Ammon's horn (tissue), 1 donor: ENCODE measurements at regions not wholly inside any gene's neighbourhood (a gene's known extent, or its start where the extent isn't known, plus 50 kb on each side); places are given as distances from the start of the nearest gene placed in this dataset.
"Not testable (repeated sequence)": the region's sequence is repeated elsewhere in the genome, so short reads cannot be mapped to it uniquely, and the experiment has no call there.

Experiments used
- DNase-seq: peaks from one replicate; pipeline ENCODE4 v3.0.0-alpha.2; 2016; ENCODE audit warnings: low spot score

DNA sequence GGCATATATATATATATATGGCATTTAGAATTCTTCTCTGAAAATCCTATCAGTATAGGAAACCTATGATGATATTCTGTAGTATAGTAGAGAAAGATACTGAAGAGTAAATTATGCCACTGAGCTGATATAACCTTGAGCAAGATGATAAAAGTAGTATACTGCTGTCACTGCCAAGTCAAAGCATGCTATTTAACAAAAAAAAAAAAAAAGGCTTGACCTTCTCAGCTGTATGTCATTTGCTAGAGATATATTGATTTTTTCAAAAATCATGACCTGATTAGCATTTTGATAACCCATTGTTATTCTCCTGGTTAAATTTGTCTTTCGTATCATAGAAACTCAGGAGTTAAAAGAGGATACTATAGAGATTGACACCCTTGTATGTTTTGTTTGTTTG lies 299.4 kb downstream of the ADAMTS20 start:
- no peak for DNase-seq

DNA sequence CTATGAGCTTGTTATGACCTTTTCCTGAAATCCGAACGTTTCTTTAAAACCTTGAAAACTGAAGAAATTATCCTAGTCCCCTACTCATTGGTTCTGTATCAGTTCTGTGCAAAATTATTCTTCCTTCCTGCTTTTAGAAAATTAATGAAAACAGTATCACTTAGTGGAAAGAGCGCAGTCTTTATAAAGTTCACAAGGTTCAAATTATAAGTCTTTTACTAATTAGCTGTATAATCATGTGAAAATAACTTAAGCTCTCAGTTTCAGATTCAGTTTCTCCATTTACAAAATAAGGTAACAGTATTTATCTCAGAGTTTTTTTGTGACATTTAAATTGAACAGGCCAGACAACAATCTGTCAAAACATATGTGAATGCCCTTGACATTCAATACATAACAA lies 306.1 kb downstream of the ADAMTS20 start:
- no peak for DNase-seq

DNA sequence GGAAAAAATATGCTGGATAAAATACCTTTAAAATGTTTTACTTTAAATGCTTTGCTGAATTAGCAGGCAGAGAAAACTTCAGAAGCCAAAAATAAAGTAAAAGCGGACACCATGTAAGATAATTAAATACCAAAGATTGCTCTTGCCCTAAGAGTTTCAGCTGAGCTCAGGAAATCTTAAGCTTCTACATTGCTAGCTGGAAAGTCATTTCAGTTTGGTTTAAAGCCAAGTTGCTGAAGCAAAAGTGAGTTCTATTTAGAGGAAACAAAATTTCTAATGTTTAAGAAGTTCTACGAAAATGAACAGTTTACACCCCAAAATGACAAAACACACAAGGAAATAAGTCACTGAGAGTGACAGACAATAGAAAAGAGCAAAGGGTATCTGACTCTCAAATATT lies 310.0 kb downstream of the ADAMTS20 start:
- DNase-seq = no peak

DNA sequence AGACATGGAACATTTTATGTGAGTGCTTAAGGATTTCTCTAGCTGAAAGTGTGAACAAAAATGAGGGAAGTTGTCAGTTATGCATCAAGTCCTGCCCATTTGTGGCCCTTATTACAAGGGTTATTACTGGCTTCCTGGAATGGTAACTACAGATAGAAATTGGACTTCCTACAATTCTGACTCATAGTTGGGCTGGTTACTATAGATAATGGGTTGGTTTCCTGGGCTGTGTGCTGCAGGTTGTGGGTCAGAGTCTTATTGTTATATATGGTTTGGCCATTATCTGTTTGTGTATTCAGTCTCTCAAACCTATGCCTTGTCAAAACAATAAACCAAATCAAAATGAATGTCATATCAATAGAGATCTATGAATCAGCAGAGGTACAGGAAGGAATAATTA lies 313.7 kb downstream of the ADAMTS20 start:
- DNase-seq = no peak

DNA sequence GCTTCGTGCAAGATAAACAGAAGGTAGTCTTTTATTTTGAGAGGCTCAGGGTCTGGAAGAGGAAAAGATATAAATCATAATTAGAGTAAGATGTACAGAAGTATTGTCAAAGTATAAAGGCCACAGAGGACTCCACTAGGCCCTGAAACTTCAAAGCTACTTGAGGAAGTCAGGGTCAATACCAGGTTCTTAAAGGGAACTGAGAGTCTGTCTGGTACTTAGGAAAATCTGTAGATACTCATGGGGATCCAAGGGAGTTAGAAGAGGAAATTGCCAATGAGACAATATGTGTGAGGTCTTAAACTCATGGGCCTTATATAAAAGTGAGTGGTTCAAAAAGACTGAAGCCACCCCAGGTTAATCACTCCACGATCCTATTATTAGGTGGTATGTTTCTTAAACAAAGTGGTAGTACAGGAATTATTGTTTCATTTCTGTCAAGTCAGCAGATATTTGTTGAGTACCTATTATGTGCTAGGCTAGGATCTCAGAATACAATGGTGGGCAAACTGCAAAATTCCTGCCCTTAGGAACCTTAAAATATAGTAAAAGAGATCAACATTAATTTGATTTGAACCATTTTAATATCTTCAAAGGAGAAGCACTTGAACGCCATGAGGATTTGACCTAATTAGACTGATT lies 314.6 kb downstream of the ADAMTS20 start:
- DNase-seq = no peak

DNA sequence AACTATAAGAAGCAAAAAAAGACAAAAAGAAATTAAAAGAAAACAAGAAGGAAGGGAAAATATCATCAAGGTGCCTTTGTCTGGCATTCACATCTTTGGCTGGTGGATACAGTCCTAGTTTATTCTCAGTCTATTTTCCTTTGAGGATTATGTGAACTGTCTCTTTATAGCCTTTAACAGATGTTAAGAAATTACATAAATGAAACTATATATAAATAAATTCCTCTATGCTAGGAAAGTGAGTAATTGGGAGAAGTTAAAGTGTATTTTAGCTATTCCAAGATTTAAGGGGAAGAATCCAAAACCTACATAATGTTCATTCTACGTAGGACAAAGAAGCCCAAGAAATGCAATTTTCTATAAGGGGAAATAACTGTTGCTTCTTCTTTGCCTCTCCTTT lies 316.3 kb downstream of the ADAMTS20 start:
- DNase-seq = no peak

DNA sequence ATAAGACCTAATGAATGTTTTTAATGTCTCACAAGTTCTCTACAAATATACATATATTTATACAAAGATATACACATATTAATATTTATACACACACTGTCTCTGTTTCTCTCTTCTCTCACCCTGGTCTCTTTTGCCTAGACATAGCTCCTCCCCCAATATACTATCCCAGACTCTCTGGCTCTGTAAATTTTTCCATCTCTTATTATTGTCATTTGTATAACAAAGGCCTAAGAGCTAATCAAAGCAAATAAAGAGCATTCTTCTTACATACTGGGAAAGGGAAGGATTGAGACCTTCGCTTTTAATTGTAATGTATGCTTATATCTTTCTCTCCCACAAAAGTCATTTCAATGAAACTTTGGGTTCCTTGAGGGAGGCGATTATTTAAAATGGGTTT lies 318.1 kb downstream of the ADAMTS20 start:
- no peak for DNase-seq

DNA sequence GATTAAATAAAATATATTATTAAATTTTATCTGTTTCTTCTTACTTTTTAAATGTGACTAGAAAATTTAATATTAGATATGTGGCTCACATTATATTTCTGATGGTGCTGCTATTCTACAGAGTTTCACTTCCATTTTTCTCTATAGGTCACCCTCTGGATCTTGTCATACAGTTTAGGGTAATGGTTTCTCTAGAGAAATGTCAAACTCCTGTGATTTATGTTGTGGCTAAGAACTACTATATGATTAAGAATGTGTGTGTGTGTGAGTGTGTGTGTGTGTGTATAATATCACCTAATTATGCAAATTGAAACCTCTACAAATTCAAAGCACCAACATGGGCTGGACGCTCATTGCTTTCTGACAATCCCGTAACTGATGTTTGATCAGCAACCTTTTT lies 325.9 kb downstream of the ADAMTS20 start:
- DNase-seq = no peak

DNA sequence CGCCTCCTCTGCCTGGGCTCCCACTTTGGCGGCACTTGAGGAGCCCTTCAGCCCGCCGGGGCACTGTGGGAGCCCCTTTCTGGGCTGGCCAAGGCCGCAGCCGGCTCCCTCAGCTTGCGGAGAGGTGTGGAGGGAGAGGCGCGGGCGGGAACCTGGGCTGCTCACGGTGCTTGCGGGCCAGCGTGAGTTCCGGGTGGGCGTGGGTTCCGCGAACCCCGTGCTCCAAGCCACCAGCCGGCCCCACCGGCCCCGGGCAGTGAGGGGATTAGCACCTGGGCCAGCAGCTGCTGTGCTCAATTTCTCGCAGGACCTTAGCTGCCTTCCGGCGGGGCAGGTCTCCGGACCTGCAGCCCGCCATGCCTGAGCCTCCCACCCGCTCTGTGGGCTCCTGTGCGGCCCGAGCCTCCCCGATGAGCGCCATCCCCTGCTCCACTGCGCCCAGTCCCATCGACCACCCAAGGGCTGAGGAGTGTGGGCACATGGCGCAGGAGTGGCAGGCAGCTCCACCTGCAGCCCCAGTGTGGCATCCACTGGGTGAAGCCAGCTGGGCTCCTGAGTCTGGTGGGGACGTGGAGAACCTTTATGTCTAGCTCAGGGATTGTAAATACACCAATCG lies 327.7 kb downstream of the ADAMTS20 start:
- DNase-seq = not testable (repeated sequence)

DNA sequence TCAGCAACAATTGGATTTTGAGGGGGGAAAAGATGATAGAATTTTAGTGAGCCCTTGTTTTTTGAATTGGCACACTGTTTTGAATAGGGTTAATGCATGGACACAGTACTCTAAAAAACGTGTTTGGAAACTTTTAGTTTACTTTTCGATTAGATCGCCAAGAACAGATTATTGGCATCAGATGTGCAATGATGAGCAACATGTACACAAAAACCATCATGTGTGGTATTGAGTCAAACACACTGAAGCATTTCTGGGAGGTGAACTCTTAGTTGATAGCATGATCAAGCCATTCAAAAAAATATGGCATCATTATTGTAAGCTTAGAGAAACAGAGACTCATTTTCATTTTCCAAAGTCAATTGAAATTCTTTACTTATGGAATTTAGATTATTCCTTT lies 329.2 kb downstream of the ADAMTS20 start:
- no peak for DNase-seq

DNA sequence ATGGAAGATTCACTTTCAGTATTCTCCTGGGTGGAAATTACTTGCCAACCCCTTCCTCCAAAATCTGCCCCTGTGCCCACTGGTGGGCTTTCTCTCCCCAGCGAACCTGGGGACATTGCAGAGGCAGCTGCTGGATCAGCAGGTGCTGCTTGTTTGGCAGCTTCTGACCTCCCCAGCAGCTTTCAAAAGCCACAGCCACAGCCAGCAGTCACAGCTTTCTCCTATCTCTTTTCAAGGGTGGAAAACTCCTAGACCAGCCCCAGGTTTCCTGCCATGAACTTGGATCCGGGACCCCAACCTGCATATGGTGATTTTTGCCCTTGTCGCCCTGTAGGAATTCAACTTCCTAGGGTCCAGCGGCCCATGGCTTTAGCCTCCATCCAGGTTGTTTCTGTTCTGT lies 330.8 kb downstream of the ADAMTS20 start:
- DNase-seq = no peak

DNA sequence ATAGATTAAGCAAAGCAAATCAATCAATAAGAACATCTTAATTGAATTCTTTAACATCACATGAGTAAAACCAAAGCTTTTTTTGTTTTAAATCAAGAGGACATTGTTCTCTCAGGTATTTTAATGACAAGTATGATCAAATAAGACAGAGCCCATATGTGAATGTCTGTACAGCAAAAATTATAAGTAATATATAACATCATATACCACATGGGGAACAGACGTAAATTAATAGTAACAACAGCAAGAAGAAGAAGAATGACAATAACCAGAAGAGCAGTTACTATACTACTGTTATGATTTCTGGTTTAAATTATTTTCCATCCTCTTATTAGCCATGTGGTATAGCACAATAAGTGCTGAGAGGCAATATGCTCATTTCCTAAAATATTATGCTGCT lies 335.5 kb downstream of the ADAMTS20 start:
- no peak for DNase-seq

DNA sequence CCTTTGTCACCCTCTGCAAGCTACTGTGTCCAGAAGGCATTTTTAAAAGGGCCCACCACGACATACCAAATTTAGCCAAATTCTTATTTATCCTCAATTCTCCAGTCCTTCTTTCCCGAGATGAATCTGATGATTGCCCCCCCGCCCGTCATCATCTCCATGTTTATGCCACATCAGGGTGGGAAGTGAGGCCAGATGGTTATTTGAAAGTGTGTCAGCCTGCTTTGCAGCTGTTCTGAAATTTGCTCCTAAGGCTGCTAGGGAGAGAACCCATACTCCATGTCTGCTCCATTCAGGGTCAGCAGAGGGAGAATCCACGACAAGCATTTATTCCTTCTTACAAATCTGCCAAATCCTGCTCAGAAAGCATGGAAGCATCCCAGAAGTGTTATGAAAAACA lies 337.8 kb downstream of the ADAMTS20 start:
- no peak for DNase-seq

DNA sequence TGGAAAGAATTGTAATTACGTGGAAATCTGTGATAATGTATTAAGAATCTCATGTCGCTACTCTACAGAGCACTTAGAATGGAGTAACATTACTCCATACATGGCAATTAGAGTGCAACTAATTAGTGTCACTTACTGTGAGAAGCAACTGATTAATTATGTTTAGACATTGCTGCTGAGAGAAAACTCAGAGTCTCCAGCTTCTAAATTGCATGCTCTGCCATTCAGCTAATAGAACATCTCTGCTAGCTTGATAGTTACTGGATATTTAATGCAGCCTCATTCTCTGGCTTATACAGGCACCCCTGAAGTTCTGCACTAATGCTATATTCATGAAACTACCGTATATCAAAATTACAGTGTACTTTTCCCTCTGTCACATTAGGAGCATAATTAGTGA lies 338.4 kb downstream of the ADAMTS20 start:
- no peak for DNase-seq

DNA sequence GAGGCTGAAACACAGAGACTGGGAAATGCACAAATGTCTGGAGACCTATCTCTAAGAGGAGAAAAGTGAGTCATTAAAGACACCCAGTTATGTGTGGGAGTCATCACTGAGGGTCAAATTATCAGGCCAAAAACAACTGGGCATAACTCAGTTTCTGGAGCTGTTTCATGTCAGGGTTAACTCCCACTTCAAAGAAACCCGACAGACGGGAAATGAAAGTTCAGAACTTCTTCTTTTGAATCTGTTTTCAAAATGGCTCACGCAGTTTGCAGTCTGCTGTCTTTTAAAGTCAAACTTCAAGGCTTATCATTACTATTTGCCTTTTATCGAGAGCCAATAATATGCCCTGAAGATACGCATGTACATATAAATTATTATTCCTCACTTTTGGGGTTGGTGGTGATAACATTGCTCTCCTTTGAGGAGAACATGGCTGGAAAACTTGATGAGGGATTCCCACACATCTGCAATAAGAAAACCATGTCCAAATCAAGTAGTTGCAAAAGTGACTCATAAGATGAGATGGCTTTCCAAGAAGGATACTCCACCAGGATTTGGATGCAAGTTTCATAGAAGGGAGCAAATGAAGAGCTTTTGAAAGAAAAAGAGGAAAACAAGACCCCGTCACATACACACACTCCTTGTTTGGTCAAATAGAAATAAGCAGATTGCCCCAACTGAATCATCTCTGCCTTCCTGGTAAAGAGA lies 341.4 kb downstream of the ADAMTS20 start:
- DNase-seq = no peak

DNA sequence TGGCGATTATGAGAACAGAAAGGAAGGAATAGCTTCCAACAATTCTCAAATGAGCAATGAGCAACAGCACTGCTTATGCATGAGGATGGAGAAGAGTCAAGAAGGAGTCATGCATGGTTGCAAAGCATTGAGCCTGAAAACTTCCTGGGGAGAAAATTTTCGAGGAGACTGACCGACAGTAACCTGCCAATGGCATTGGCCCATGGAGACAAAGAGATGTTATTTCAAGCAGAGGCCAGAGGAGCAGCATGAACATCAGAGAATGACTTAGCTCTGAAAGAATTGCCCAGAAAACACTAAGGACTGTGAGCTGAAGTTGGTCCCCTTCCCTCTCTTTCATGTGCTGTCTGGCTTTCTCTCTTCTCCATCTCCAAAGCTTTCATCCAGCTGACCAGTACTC lies 343.4 kb downstream of the ADAMTS20 start:
- DNase-seq = no peak

DNA sequence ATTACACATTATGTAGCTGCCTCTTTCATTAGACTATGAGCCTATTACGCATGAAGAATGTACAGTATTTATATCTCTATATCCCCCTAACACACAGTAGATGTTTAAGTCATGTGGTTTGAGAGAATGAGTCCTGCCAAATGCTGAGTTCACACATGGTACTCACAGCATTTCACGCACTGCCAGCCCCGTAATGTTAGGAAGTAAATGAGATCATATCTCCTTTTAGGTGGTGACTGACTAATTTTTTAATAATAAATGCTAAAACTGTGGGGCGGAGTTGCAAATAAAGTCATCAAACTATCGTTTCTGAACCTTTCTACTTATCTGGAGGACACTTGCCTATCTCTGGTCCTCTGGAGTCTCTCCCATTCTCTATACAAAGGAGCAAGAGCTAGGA lies 343.8 kb downstream of the ADAMTS20 start:
- DNase-seq = no peak

DNA sequence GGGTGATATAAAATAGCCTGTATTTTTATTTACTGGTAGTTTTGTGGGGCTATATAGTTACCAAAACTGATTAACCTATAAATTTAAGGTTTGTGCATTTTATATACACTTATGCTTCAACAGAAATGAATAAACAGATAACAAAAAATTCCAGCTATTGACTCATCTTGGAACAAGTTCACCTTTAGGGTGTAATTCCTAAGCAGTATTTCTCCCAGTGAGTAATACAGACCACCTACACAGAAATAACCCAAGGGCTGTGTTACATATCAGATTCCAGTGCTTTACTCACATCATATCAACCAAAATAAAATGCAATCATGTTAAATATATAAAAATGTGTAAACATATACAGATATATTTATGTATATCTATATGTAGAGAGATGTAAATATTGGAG lies 345.6 kb downstream of the ADAMTS20 start:
- DNase-seq = no peak

DNA sequence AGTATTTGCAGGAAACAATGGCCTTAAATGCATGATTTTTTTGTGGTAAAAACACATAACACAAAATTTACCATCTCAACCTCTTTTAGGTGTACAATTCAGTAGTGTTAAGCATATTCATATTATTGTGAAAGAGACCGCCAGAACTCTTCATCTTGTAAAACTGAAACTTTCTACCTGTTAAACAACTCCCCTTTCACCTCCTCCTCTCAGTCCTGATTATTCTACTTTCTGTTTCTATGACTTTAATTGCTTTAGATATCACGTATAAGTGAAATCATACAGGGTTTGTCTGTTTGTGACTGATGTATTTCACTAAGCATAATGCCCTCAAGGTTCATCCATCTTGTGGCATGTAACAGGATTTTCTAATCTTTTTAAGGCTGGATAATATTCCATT lies 353.4 kb downstream of the ADAMTS20 start:
- DNase-seq = no peak

DNA sequence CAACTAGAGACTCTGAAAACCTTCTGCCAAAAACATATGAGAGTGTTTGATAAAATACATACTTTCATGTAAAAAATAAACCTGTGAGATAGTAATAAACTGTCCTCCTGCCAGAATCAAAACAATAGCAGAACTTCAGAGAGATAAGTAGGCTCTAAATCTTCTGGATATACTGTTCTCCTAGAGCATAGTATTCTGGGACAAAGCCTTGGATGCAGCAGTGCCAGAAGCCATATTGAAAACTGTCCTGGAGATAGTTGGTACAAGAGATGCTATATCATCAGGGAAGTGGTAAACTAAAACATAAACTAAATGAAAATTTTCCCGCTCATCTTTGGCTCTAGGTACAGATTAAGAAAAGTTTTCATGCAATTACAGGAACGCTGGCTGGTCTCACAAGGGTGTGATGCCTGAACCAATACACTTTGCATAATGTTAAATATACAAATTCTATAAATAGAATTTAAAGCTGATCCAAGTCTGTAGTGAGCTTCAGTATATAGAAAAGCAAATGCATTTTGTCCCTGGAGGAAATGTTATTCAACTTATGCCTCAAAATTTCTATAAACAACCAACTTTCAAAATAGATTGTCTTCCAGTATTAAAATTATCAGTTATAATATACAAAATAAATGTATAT lies 355.6 kb downstream of the ADAMTS20 start:
- no peak for DNase-seq

DNA sequence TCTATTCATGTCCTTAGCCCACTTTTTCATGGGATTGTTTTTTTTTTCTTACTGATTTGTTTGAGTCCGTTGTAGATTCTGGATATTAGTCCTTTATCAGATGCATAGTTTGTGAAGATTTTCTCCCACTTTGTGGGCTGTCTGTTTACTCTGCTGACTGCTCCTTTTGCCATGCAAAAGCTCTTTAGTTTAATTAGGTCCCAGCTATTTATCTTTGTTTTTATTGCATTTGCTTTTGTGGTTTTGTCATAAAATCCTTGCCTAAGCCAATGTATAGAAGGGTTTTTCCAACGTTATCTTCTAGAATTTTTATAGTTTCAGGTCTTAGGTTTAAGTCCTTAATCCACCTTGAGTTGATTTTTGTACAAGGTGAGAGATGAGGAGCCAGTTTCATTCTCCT lies 358.9 kb downstream of the ADAMTS20 start:
- DNase-seq = not testable (repeated sequence)

DNA sequence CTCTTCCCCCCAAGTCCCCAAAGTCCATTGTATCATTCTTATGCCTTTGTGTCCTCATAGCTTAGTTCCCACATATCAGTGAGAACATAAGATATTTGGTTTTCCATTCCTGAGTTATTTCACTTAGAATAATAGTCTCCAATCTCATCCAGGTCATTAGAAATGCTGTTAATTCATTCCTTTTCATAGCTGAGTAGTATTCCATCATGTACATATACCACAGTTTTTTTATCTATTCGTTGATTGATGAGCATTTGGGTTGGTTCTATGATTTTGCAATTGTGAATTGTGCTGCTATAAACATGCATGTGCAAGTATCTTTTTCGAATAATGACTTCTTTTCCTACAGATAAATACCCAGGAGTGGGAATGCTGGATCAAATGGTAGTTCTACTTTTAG lies 359.6 kb downstream of the ADAMTS20 start:
- not testable (repeated sequence) for DNase-seq

DNA sequence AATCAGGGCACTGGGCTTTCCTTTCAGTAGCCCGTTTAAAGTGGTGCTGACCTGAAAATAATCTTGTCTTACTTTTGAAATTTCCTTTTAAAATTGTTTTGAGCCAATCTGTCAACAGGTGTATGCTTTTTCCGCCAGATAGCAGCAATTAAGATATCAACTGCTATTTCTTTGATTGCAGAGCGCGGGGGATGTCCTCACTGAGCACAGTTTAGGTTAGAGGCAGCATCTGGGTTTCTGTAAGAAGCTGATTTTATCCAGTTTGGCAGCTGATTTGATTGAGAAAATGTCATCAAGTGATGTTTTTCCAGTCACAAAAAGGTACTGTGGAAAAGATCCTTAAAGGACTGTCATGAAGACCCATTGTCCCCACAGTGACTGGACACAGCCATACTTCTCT lies 371.8 kb downstream of the ADAMTS20 start:
- DNase-seq = no peak
